H7 (cell line): ENCODE measurements at regions not wholly inside any gene's neighbourhood (a gene's known extent, or its start where the extent isn't known, plus 50 kb on each side); places are given as distances from the start of the nearest gene placed in this dataset.
A peak's percentile ranks its signal among the peaks of the same experiment; 100 is the strongest.

Source experiments
- DNase-seq: peaks from one replicate; pipeline ENCODE4 v3.0.0; 2012
- H3K27me3 ChIP-seq: 2 replicates; pipeline ENCODE4 v1.6.0; 2011; ENCODE audit warnings: mild to moderate bottlenecking, low read length; ENCODE audit not compliant: control insufficient read depth, insufficient read depth
- H3K36me3 ChIP-seq: replicated peaks from 2 replicates; pipeline ENCODE4 v1.5.1; 2011; ENCODE audit warnings: low read length; ENCODE audit not compliant: control insufficient read depth, insufficient read depth
- H3K4me3 ChIP-seq: 2 replicates; pipeline ENCODE4 v1.5.1; 2011; ENCODE audit warnings: low read depth, mild to moderate bottlenecking, control low read depth, low read length, moderate library complexity; ENCODE audit not compliant: insufficient read depth

DNA sequence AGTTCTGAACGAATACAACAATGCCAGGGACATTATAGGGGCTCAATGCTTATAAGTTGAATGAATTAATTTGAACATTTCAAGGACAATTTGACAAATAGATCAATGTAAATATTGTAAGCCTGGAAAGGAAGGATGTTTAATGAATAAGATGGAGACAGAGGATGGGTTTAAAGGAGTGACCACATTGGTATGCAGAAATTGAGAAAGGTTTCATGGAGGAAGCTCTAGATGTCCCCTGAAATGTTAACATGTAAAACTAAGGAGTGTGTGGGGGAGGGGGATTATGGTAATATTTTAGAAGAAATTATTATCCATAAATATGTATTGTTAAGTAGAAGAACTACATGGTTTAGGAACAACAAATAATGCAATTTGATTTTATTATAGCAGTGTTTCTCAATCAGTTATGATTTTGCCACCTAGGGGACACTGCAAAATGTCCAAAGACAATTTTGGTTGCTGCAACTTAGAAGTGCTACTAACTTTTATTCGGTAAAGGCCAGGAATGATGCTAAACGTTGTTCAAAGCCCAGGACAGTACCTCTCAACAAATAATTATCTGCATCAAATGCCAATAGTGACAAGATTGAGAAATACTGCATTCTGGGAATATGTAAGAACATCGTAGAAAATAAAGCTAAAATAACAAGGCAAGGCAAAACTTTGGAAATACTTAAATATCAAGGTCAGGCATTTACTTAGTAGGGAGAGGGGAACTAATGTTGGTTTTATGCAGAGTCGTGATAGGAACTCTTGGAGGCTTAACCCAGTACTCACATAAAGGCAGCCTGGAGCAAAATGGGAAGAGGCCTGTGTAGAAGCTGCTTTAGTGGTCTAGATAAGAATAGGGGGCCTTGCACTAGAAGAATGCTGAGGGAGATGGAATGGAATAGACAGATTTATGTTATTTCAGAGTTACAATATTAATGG, 686.9 kb upstream of the CITED2 start:
- no peak for DNase-seq
- Histone ChIP-seq H3K4me3 (no peak overlapping the region), H3K27me3 (no peaks in the 10 kb centered on the region), H3K36me3 (no peaks in the 10 kb centered on the region)

DNA sequence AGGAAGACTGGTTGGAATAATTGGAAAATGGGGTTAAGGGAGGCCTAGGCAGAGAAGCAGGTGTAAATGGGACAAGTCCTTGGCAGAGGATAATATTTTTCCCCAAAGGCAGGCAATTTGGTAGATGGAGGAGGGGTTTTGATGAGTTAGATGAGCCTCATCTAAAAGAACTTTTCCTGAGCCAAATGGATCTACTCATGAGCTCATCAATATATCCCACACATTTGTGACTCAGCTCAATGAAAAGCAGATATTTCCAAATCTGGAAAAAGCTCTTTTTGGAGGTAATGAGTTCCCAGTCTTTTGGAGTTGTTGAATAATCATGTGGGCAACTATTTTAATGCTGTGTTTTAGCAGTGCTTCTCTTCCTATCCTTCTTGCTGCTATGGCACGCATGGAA, 685.5 kb upstream of the CITED2 start:
- Histone ChIP-seq H3K36me3 (no peaks in the 10 kb centered on the region), H3K4me3 (no peak overlapping the region), H3K27me3 (no peaks in the 10 kb centered on the region)
- DNase-seq: no peak

DNA sequence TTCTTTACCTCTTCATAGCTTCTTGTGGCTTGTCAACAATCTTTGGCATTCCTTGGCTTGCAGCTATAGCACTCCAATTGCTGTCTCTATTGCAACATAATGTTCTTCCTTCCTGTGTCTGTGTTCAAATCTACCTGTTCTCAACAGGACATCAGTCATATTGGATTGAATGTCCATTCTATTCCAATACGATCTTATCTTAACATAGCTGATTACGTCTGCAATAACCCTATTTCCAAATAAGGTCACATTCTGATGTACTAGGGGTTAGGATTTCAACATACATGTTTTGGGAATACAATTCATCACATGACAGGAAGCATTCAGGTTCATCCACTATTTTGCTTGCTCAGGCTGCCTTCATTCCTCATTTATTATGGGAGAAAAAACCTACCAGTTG, 684.4 kb upstream of the CITED2 start:
- Histone ChIP-seq H3K27me3 (no peaks in the 10 kb centered on the region), H3K36me3 (no peaks in the 10 kb centered on the region), H3K4me3 (no peak overlapping the region)
- DNase-seq: no peak

DNA sequence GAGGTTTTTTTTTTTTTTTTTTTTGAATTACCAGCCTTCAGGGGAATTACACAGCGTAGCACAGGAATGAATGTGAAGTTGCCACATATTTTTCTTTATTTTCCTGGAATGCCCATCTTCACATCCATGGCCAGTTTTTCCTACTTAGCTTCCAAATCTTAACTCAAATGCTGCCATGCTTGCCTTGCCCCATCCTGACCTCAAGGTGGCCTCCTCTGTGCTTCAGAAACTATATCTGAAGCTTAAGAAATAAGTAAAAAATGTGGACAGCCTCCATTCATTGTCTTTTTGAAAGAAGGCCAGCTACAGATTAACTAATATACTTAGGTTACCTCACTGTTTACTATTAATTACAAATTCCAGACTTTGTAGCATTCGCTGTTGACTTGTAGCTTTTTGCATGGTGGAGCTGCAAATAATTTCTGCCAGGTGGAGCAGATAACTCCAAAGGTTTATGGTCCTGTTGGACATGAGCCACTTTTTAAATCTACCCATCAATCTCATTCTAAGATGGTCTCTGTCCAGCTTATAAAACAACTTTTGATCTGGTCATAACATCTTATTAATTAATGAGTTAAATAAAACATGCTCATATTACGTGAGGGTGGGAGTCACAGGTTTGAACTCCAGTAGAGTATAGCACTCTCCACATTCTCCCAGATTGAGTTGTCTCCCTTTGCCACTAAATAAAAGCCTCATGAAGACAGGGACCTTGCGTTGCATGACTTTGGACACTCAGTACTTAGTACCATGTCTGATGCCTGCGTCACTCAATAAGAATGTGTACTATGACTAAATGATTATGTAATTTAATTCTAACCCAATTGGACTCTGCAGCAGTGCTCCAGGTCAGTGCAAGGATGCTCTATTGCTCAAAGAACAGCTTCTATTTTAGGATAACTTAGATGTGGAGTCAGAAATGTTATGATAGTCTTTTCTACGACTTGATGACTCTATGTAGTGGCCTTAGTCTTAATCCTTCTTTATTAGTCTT, 678.6 kb upstream of the CITED2 start:
- Histone ChIP-seq H3K36me3 (no peaks in the 10 kb centered on the region), H3K4me3 (no peak overlapping the region), H3K27me3 (no peaks in the 10 kb centered on the region)
- peak; percentile 6 for DNase-seq

DNA sequence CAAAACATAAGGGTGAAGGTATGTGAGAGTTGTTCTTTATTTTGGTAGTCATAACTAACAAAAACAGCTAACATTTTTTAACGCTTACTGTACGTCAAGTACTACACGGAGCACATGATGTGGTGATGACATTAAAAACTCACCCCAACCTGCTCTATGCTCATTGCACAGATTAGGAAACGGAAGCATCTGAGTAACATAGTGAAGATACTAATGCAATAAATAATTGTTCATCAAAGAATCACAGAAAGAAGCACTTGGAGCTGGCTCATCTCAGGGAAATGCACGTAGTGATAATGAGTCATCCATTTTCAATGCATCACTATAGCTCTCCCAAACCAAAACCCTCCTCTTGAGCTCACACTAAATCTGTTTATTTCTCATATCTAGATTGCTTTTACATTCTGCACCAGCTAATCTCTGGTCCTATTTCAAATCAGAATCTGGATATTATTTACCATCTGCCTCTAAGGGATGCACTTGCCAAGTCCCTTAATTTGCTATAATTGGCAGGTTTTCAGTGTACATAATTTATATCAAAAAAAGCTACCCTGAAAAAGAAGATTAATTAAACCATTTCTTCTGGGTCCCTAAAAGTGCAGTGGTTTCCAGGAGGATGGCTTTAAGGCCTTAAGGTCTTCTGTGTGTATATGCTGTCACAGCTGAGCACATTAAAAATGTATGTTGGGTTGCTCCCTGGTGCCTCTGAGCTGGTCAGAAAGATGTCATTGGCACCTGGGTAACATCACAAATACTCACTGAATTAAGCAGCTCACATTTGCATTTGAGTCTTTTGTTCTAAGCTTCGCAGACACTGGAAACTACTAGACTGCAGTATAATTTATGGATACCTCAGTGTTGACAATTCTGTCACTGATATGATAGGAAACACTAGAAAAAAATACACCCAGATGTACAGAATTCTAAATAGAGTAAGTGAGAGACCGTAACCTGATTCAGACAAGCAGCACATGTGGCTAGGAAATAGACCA, 677.4 kb upstream of the CITED2 start:
- Histone ChIP-seq H3K27me3 (no peaks in the 10 kb centered on the region), H3K4me3 (no peak overlapping the region), H3K36me3 (no peaks in the 10 kb centered on the region)
- no peak for DNase-seq

DNA sequence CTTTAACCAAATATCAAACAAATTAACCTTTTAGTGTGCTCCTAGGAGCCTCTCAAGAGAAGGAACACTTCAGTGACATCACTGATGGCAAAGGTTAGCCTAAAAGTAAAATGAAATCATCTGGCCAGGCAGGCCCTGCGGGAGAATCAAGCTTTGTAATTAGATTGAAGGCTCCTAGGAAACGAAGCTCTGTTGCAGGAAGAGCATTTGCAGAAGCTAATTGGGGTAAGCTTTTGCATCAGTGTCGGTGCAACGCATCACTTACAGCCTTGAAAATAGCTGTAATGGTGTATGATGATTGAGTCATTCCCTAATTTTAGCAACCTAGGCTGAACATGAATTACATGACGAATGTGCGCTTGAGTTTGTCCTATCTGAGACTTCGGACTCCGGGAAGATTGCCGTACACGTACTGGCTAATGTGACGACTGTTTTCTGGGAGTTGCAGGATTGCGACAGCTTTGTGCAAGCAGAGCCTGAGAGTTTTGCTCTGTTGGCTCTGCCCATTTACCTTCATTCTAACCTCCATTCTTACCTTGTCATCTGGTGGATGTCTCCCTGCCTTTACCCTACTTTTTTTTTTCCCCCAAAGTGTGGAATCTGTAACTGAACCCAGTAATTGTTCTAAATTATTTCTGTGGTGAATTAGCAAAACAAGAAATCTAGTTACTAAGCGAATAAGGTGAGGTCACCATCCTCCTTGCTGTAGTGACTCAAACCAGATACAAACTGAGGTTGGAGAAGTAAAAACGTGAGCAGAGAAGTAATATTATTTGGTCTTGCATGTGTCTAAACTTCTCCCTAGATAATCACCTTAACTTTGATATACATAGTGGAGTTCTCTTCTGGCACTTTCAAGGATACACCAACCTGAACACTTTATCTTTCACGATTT, 675.9 kb upstream of the CITED2 start:
- Histone ChIP-seq H3K4me3 (no peak overlapping the region), H3K36me3 (no peaks in the 10 kb centered on the region), H3K27me3 (no peaks in the 10 kb centered on the region)
- no peak for DNase-seq

DNA sequence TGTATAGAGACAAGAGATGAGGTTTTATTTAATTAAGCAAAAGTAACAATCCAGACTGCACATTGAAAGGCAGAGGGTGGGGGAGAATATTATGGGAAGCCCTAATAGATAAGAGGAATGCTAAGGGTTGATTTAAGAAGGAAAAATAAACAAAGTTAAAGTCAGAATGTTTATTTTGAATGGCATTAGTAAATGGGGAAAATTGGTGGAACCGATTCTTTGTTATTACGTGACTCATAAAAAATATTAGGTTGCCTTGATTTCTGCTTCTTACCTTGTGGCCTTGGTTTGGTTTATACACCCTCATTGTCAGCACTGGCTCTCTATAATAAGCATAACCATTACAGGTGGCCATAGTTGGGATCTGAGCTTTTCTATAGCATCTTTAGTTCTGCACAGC, 674.8 kb upstream of the CITED2 start:
- H3K36me3 ChIP-seq: no peaks in the 10 kb centered on the region
- no peak for DNase-seq
- no peaks in the 10 kb centered on the region for H3K27me3 ChIP-seq
- no peak overlapping the region for H3K4me3 ChIP-seq

DNA sequence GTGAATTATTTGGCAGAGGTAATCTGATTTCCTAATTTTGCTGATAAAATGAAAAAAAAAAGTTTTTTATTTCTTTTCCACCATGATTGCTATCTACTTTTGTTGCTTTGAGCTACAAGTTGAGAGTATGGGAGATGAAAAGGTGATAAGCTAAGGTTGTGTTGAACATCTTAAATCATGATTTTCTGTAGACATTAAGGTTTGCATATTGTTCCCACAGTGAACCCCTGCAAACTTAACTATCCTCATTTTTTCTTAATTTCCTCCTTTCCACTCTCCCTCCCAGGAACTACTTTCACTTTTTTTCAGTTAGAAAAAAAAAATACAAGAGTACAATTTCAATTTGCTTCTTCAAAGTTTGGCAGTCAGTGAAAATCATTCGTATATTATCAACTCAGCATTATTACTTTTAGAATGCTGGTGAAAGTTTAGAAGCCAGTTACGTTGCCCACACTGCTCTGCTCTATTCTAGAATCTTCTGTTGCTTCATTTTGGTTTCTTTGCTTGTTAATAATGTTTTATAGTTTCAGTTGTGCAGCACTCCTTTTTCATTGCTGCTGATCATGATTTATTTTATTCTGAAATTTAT, 673.8 kb upstream of the CITED2 start:
- Histone ChIP-seq H3K27me3 (no peaks in the 10 kb centered on the region), H3K36me3 (no peaks in the 10 kb centered on the region), H3K4me3 (no peak overlapping the region)
- DNase-seq: no peak

DNA sequence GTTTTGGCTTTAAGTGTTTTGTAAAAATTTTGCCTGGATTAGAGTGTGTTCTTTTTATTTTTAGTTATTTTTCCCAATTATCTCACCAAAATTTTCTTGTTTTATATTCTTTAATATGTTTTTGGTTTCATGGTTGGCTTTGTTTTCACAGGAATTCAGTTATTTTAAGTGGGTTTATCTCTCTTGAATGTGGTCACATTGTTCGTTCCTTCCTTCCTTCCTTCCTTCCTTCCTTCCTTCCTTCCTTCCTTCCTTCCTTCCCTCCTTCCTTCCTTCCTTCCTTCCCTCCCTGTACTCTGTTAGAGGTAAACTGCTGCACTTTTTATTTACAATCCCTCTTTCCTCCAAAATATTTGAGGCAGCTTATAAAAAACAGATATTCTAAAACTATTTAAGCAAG, 672.9 kb upstream of the CITED2 start:
- DNase-seq: no peak
- no peaks in the 10 kb centered on the region for H3K27me3 ChIP-seq
- H3K36me3 ChIP-seq: no peaks in the 10 kb centered on the region
- no peak overlapping the region for H3K4me3 ChIP-seq

DNA sequence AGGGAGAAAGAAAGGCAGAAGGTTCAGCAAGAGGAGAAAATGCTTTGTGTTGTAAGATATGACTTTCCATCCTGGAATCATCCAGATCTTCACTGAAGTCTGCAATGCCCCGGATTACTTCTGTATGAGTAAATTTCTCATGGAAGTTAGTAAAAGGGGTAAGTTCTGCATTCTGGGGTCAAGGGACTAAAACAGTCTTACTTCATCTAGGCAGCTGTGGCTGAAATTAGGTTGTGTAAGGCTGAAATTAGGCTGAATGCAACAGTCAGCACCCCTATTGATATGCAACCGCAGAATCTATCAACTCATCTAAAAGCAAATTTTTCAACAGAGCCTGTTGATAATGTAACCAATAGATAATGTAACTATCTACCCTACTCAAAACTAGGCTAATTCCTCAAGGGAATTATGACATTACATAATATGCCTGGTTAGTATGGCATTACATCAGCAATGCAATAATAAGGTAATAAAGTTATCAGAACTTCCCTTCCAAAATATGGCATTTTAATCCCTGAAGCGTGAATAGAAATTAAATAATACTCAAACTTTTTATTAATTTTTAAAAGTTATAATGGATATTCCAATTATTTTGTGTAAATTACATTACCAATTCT, 671.7 kb upstream of the CITED2 start:
- no peak for DNase-seq
- no peak overlapping the region for H3K4me3 ChIP-seq

DNA sequence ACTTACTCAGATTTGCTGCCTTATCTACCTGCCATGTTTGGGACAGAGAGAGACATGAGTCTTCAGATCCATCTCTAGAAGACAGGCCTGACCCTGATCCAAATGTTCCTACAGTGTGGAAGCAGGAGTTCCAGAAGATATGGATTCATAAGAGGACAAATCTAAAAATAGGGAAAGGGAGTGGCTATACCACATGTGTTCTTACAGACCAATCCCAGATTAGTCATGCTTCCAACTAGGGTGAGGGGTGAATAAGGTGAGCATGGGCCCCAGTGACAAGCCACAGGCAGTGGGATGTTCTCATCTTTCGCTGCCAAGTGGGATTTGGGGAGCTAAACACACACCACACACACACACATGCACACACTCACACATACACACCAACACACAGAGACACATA, 670.7 kb upstream of the CITED2 start:
- no peaks in the 10 kb centered on the region for H3K36me3 ChIP-seq
- DNase-seq: no peak

More for the DNA sequence above, 671.7 kb upstream of the CITED2 start:
- no peaks in the 10 kb centered on the region for H3K36me3 ChIP-seq
- no peaks in the 10 kb centered on the region for H3K27me3 ChIP-seq

DNA sequence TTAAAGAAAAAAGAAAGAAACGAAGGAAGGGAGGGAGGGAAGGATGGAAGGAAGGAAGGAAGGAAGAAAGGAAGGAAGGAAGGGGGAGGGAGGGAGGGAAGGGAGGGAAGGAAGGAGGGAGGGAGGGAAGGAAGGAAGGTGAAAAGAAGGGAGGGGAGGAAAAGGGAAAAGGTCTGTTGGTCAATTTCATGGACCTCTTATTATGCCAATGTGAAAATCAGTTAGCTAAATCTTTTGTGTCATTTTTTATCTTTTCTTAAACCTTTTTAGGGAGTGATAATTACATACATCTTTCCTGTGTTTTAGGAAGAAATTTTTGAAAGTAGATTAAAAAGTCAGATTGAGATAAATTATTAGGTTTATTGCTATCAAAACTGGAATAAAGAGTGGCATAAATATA, 670.2 kb upstream of the CITED2 start:
- no peak overlapping the region for H3K4me3 ChIP-seq
- DNase-seq: no peak
- no peaks in the 10 kb centered on the region for H3K27me3 ChIP-seq
- H3K36me3 ChIP-seq: no peaks in the 10 kb centered on the region

More for the DNA sequence above, 670.7 kb upstream of the CITED2 start:
- H3K4me3 ChIP-seq: no peak overlapping the region
- no peaks in the 10 kb centered on the region for H3K27me3 ChIP-seq
